K562 (cell line): ENCODE measurements at regions not wholly inside any gene's neighbourhood (a gene's known extent, or its start where the extent isn't known, plus 50 kb on each side); places are given as distances from the start of the nearest gene placed in this dataset.

Experiments used
- ARID2 ChIP-seq: fragments of 450-650 bp; IDR thresholded peaks from 2 replicates; pipeline ENCODE4 v1.6.1; 2017; ENCODE audit warnings: antibody characterized with exemption, mild to moderate bottlenecking
- DEAF1 ChIP-seq: fragments of 450-650 bp; formaldehyde crosslinking; IDR thresholded peaks from 2 replicates; pipeline ENCODE4 v1.4.0; 2020; ENCODE audit warnings: mild to moderate bottlenecking, moderate library complexity
- FOXP1 ChIP-seq: sonication (generic); formaldehyde crosslinking; IDR thresholded peaks from 2 replicates; pipeline ENCODE4 v1.8.0; 2022; ENCODE audit warnings: mild to moderate bottlenecking, missing genetic modification reagents
- HNRNPK ChIP-seq: fragments of 200-400 bp; formaldehyde crosslinking; IDR thresholded peaks from one replicate; pipeline ENCODE4 v1.6.1; 2018; ENCODE audit warnings: mild to moderate bottlenecking, low read depth, low read length; ENCODE audit not compliant: poor library complexity, severe bottlenecking
- IRF1 ChIP-seq: sonication (generic); formaldehyde crosslinking; IDR thresholded peaks from 2 replicates; pipeline ENCODE4 v1.8.0; 2022; ENCODE audit warnings: missing genetic modification reagents, mild to moderate bottlenecking, borderline replicate concordance
- KLF16 ChIP-seq: IDR thresholded peaks from 2 replicates; pipeline ENCODE4 v1.6.1; 2016; ENCODE audit warnings: antibody characterized with exemption
- MAFG ChIP-seq: fragments of 450-650 bp; conservative IDR thresholded peaks from 2 replicates; pipeline ENCODE4 v1.6.1; 2016; ENCODE audit warnings: missing genetic modification characterization, missing compliant biosample characterization
- MITF ChIP-seq: IDR thresholded peaks from 2 replicates; pipeline ENCODE4 v1.6.1; 2014; ENCODE audit warnings: antibody characterized with exemption
- NEUROD1 ChIP-seq: fragments of 150-350 bp; IDR thresholded peaks from 2 replicates; pipeline ENCODE4 v1.6.1; 2014; ENCODE audit warnings: borderline replicate concordance, low read length, low read depth; ENCODE audit not compliant: partially characterized antibody
- NFIC ChIP-seq: fragments of 450-650 bp; IDR thresholded peaks from 2 replicates; pipeline ENCODE4 v1.6.1; 2017; ENCODE audit warnings: mild to moderate bottlenecking, inconsistent platforms
- NR2C1 ChIP-seq, 2 experiments: fragments of 450-650 bp; IDR thresholded peaks; 2 replicates each; pipeline ENCODE4 v1.6.1; 2017; ENCODE audit warnings: mild to moderate bottlenecking in 2 of 2, antibody characterized with exemption in 1 of 2, inconsistent platforms in 1 of 2, missing compliant biosample characterization in 1 of 2, missing genetic modification characterization in 1 of 2
- TCF15 ChIP-seq: fragments of 250-450 bp; sonication (Bioruptor Pico); IDR thresholded peaks from 2 replicates; pipeline ENCODE4 v1.8.0; 2022; ENCODE audit warnings: moderate library complexity, mild to moderate bottlenecking, inconsistent platforms
- TFAP4 ChIP-seq: sonication (generic); formaldehyde crosslinking; IDR thresholded peaks from 2 replicates; pipeline ENCODE4 v1.8.0; 2022; ENCODE audit warnings: missing genetic modification reagents, mild to moderate bottlenecking, moderate library complexity, borderline replicate concordance
- ZBED1 ChIP-seq: IDR thresholded peaks from 2 replicates; pipeline ENCODE4 v1.6.1; 2014
- ZBTB12 ChIP-seq: fragments of 250-450 bp; sonication (Bioruptor Pico); IDR thresholded peaks from 2 replicates; pipeline ENCODE4 v1.4.0; 2020
- ZKSCAN1 ChIP-seq: fragments of 150-350 bp; IDR thresholded peaks from 2 replicates; pipeline ENCODE4 v1.6.1; 2016; ENCODE audit warnings: low read depth, low read length
- ZNF311 ChIP-seq: fragments of 250-450 bp; sonication (Bioruptor Pico); IDR thresholded peaks from 2 replicates; pipeline ENCODE4 v1.4.0; 2020; ENCODE audit warnings: mild to moderate bottlenecking, moderate library complexity
- ZNF507 ChIP-seq: conservative IDR thresholded peaks from 2 replicates; pipeline ENCODE4 v1.6.1; 2017; ENCODE audit warnings: missing genetic modification characterization, missing compliant biosample characterization
- ZZZ3 ChIP-seq: fragments of 450-650 bp; IDR thresholded peaks from 2 replicates; pipeline ENCODE4 v1.6.1; 2016; ENCODE audit warnings: antibody characterized with exemption, mild to moderate bottlenecking, moderate library complexity

GRCh38 chr3:124586126-124587052 lies 143.9 kb upstream of the UMPS start (continued):
- TF ChIP-seq ZNF507 (tag): no peak
- no peak for TF ChIP-seq TCF15
- no peak for TF ChIP-seq DEAF1
- TF ChIP-seq IRF1 (CRISPR knock-in tag): no peak
- TF ChIP-seq KLF16: peak; percentile 83
- no peak for TF ChIP-seq MAFG (tag)
- TF ChIP-seq ZBTB12 (CRISPR knock-in tag): no peak
- TF ChIP-seq ZBED1: no peak
- no peak for TF ChIP-seq NR2C1 (IDR thresholded peaks at IDR 0.05)
- TF ChIP-seq NR2C1 (tag; IDR thresholded peaks at IDR 0.05): no peak
- TF ChIP-seq FOXP1 (CRISPR knock-in tag): no peak
- no peak for TF ChIP-seq ZZZ3
- no peak for TF ChIP-seq ZKSCAN1
- TF ChIP-seq NFIC: peak; percentile 72
- TF ChIP-seq HNRNPK: no peak
- TF ChIP-seq NEUROD1: peak; percentile 48
- TF ChIP-seq MITF: no peak
- TF ChIP-seq ARID2: no peak
- peak; percentile 84; the same call in 1 of the 2 replicates for TF ChIP-seq TFAP4 (CRISPR knock-in tag)
- no peak for TF ChIP-seq ZNF311 (CRISPR knock-in tag)
